Natural killer cell treated with Interleukin-12 subunit alpha and Interleukin-12 subunit beta and Interleukin-15 and Interleukin-18, amount 100 ng/mL, for 72 hours (primary cell): ENCODE measurements at regions not wholly inside any gene's neighbourhood (a gene's known extent, or its start where the extent isn't known, plus 50 kb on each side); places are given as distances from the start of the nearest gene placed in this dataset.

Source experiments
- ATAC-seq, 2 donors: fragments of 150-1000 bp; cut with Tn5 transposase in 1 of 2; sonication (Bioruptor Pico), chemical (Tn5 transposase) in 1 of 2; 2 replicates each; pipeline ENCODE4 v1.10.0; 2021
- DNase-seq: peaks from one replicate; pipeline ENCODE4 v3.0.0; 2022; ENCODE audit warnings: low spot score
- H3K27ac Mint-ChIP-seq, 2 donors: 1 replicate in 1 of 2; 2 replicates in 1 of 2; pipeline ENCODE4 v1.8.0; 2022; ENCODE audit warnings: mixed read lengths in 2 of 2, mild to moderate bottlenecking in 1 of 2, moderate library complexity in 1 of 2
- H3K27me3 Mint-ChIP-seq, 2 donors: 1 replicate in 1 of 2; 2 replicates in 1 of 2; pipeline ENCODE4 v1.8.0; 2022; ENCODE audit warnings: mixed read lengths in 2 of 2
- H3K36me3 Mint-ChIP-seq: one replicate; pipeline ENCODE4 v1.8.0; 2022; ENCODE audit warnings: mixed read lengths
- H3K4me1 Mint-ChIP-seq, 2 donors: 1 replicate in 1 of 2; 2 replicates in 1 of 2; pipeline ENCODE4 v1.8.0; 2022; ENCODE audit warnings: low read depth in 2 of 2, mixed read lengths in 2 of 2, mild to moderate bottlenecking in 1 of 2
- H3K4me3 Mint-ChIP-seq: one replicate; pipeline ENCODE4 v1.8.0; 2022; ENCODE audit warnings: mixed read lengths
- H3K9me3 Mint-ChIP-seq: 2 replicates; pipeline ENCODE4 v1.8.0; 2022; ENCODE audit warnings: mixed read lengths

- Mint-ChIP-seq H3K4me1 (no peaks in the 10 kb centered on the region), H3K27me3 (no peaks in the 10 kb centered on the region), H3K36me3 (peaks cover 5% of the 10 kb centered on the region), H3K9me3 (peaks cover 26% of the 10 kb centered on the region), H3K4me3 (no peak overlapping the region), H3K27ac (no peak overlapping the region)
- ATAC-seq (no peak), DNase-seq (no peak)
Observed at GRCh38 chr13:58744686-58745085, 1113.1 kb downstream of the PCDH17 start.

- Mint-ChIP-seq H3K9me3 (peaks cover 6% of the 10 kb centered on the region), H3K4me1 (no peaks in the 10 kb centered on the region), H3K4me3 (no peak overlapping the region), H3K27ac (no peak overlapping the region), H3K27me3 (no peaks in the 10 kb centered on the region), H3K36me3 (peaks cover 5% of the 10 kb centered on the region)
- no peak for ATAC-seq
- DNase-seq: no peak
Observed at GRCh38 chr13:58767566-58767965, 1136.0 kb downstream of the PCDH17 start.

GRCh38 chr13:58773280-58773859 is 1141.8 kb downstream of the PCDH17 start:
- Mint-ChIP-seq H3K4me1 (no peaks in the 10 kb centered on the region), H3K9me3 (peaks cover 3% of the 10 kb centered on the region), H3K36me3 (peaks cover 5% of the 10 kb centered on the region), H3K27ac (no peak overlapping the region), H3K4me3 (no peak overlapping the region), H3K27me3 (no peaks in the 10 kb centered on the region)
- DNase-seq (no peak), ATAC-seq (no peak)

GRCh38 chr13:58782736-58783135 is 1151.2 kb downstream of the PCDH17 start:
- peaks cover 14% of the 10 kb centered on the region for H3K9me3 Mint-ChIP-seq
- no peaks in the 10 kb centered on the region for H3K27me3 Mint-ChIP-seq
- no peak for ATAC-seq
- H3K4me1 Mint-ChIP-seq: no peaks in the 10 kb centered on the region
- no peak for DNase-seq
- no peak overlapping the region for H3K4me3 Mint-ChIP-seq
- H3K27ac Mint-ChIP-seq: no peak overlapping the region
- peaks cover 5% of the 10 kb centered on the region for H3K36me3 Mint-ChIP-seq

- Mint-ChIP-seq H3K36me3 (peaks cover 11% of the 10 kb centered on the region), H3K27me3 (no peaks in the 10 kb centered on the region), H3K27ac (no peak overlapping the region), H3K9me3 (peaks cover 19% of the 10 kb centered on the region), H3K4me3 (no peak overlapping the region), H3K4me1 (no peaks in the 10 kb centered on the region)
- DNase-seq: no peak
- no peak for ATAC-seq
Observed at GRCh38 chr13:58792854-58793253, 1161.3 kb downstream of the PCDH17 start.

GRCh38 chr13:58795715-58796114 is 1164.2 kb downstream of the PCDH17 start:
- Mint-ChIP-seq H3K27ac (no peak overlapping the region), H3K27me3 (no peaks in the 10 kb centered on the region), H3K36me3 (no peaks in the 10 kb centered on the region), H3K4me3 (no peak overlapping the region), H3K9me3 (peaks cover 10% of the 10 kb centered on the region), H3K4me1 (no peaks in the 10 kb centered on the region)
- DNase-seq (no peak), ATAC-seq (no peak)

- Mint-ChIP-seq H3K36me3 (no peaks in the 10 kb centered on the region), H3K27me3 (no peaks in the 10 kb centered on the region), H3K4me3 (no peak overlapping the region), H3K9me3 (peaks cover 3% of the 10 kb centered on the region), H3K4me1 (no peaks in the 10 kb centered on the region), H3K27ac (no peak overlapping the region)
- DNase-seq (no peak), ATAC-seq (no peak)
Observed at GRCh38 chr13:58804832-58805231, 1173.3 kb downstream of the PCDH17 start.

GRCh38 chr13:58806401-58806800 is 1174.9 kb downstream of the PCDH17 start:
- Mint-ChIP-seq H3K9me3 (peaks cover 4% of the 10 kb centered on the region), H3K36me3 (no peaks in the 10 kb centered on the region), H3K4me3 (no peak overlapping the region), H3K27ac (no peak overlapping the region), H3K27me3 (no peaks in the 10 kb centered on the region), H3K4me1 (no peaks in the 10 kb centered on the region)
- ATAC-seq (no peak), DNase-seq (no peak)

GRCh38 chr13:58823701-58824100 is 1192.2 kb downstream of the PCDH17 start:
- no peaks in the 10 kb centered on the region for H3K27me3 Mint-ChIP-seq
- no peaks in the 10 kb centered on the region for H3K4me1 Mint-ChIP-seq
- H3K27ac Mint-ChIP-seq: no peak overlapping the region
- DNase-seq: no peak
- no peak overlapping the region for H3K4me3 Mint-ChIP-seq
- ATAC-seq: no peak
- H3K36me3 Mint-ChIP-seq: peaks cover 4% of the 10 kb centered on the region
- H3K9me3 Mint-ChIP-seq: peaks cover 14% of the 10 kb centered on the region

- Mint-ChIP-seq H3K9me3 (peaks cover 14% of the 10 kb centered on the region), H3K36me3 (peaks cover under 1% of the 10 kb centered on the region), H3K27me3 (no peaks in the 10 kb centered on the region), H3K4me1 (no peaks in the 10 kb centered on the region), H3K27ac (no peak overlapping the region), H3K4me3 (no peak overlapping the region)
- ATAC-seq: no peak
- no peak for DNase-seq
Observed at GRCh38 chr13:58827904-58828303, 1196.4 kb downstream of the PCDH17 start.

GRCh38 chr13:58830841-58831240 is 1199.3 kb downstream of the PCDH17 start:
- Mint-ChIP-seq H3K27ac (no peak overlapping the region), H3K9me3 (peaks cover 14% of the 10 kb centered on the region), H3K36me3 (no peaks in the 10 kb centered on the region), H3K4me3 (no peak overlapping the region), H3K27me3 (no peaks in the 10 kb centered on the region), H3K4me1 (no peaks in the 10 kb centered on the region)
- DNase-seq: no peak
- ATAC-seq: no peak

GRCh38 chr13:58838615-58839014 is 1207.1 kb downstream of the PCDH17 start:
- no peak for ATAC-seq
- H3K27me3 Mint-ChIP-seq: no peaks in the 10 kb centered on the region
- H3K9me3 Mint-ChIP-seq: peaks cover 16% of the 10 kb centered on the region
- H3K27ac Mint-ChIP-seq: no peak overlapping the region
- no peak overlapping the region for H3K4me3 Mint-ChIP-seq
- DNase-seq: no peak
- H3K36me3 Mint-ChIP-seq: peaks cover 5% of the 10 kb centered on the region
- no peaks in the 10 kb centered on the region for H3K4me1 Mint-ChIP-seq

GRCh38 chr13:58843071-58843470 is 1211.5 kb downstream of the PCDH17 start:
- ATAC-seq: no peak
- Mint-ChIP-seq H3K9me3 (peaks cover 38% of the 10 kb centered on the region), H3K27ac (no peak overlapping the region), H3K36me3 (peaks cover 17% of the 10 kb centered on the region), H3K4me3 (no peak overlapping the region), H3K27me3 (no peaks in the 10 kb centered on the region), H3K4me1 (no peaks in the 10 kb centered on the region)
- DNase-seq: no peak

- Mint-ChIP-seq H3K36me3 (peaks cover 17% of the 10 kb centered on the region), H3K4me1 (no peaks in the 10 kb centered on the region), H3K27ac (no peak overlapping the region), H3K4me3 (no peak overlapping the region), H3K27me3 (no peaks in the 10 kb centered on the region), H3K9me3 (peaks cover 41% of the 10 kb centered on the region)
- DNase-seq (no peak), ATAC-seq (no peak)
Observed at GRCh38 chr13:58843567-58843966, 1212.0 kb downstream of the PCDH17 start.

- no peak for ATAC-seq
- no peak overlapping the region for H3K27ac Mint-ChIP-seq
- H3K27me3 Mint-ChIP-seq: no peaks in the 10 kb centered on the region
- H3K4me1 Mint-ChIP-seq: no peaks in the 10 kb centered on the region
- peaks cover 20% of the 10 kb centered on the region for H3K9me3 Mint-ChIP-seq
- DNase-seq: no peak
- no peak overlapping the region for H3K4me3 Mint-ChIP-seq
- H3K36me3 Mint-ChIP-seq: peaks cover 6% of the 10 kb centered on the region
Observed at GRCh38 chr13:58850161-58850560, 1218.6 kb downstream of the PCDH17 start.
